Large intestine (tissue), 3 donors: ENCODE measurements at regions not wholly inside any gene's neighbourhood (a gene's known extent, or its start where the extent isn't known, plus 50 kb on each side); places are given as distances from the start of the nearest gene placed in this dataset.

Experiments used
- DNase-seq, 2 donors: peaks; one replicate each; pipeline versions ENCODE4 v3.0.0 to v3.0.0-alpha.2; 2013
- H3K27ac ChIP-seq: one replicate; pipeline ENCODE4 v1.5.1; 2013; ENCODE audit warnings: low read length
- H3K27me3 ChIP-seq: 2 replicates; pipeline ENCODE4 v1.6.1; 2013; ENCODE audit warnings: low read length; ENCODE audit not compliant: control insufficient read depth, insufficient read depth
- H3K36me3 ChIP-seq: 2 replicates; pipeline ENCODE4 v1.6.1; 2013; ENCODE audit warnings: low read length; ENCODE audit not compliant: control insufficient read depth, insufficient read depth
- H3K4me1 ChIP-seq: one replicate; pipeline ENCODE4 v1.6.1; 2013; ENCODE audit warnings: low read length; ENCODE audit not compliant: control insufficient read depth, insufficient read depth
- H3K4me3 ChIP-seq: one replicate; pipeline ENCODE4 v1.5.1; 2013; ENCODE audit warnings: low read length
- H3K9me3 ChIP-seq: one replicate; pipeline ENCODE4 v1.6.1; 2013; ENCODE audit warnings: mild to moderate bottlenecking, low read depth, low read length, moderate library complexity; ENCODE audit not compliant: control insufficient read depth
- WGBS: methylation state at CpG from one replicate; pipeline ENCODE4 v1.1.5; 2013; ENCODE audit warnings: low lambda C conversion rate; ENCODE audit not compliant: insufficient coverage; 5-methylcytosine and 5-hydroxymethylcytosine counted together

- H3K27ac ChIP-seq, result no peak overlapping the region
- WGBS, result 90% methylated on average over 2 of the region's 6 CpGs
- H3K9me3 ChIP-seq, result no peaks in the 10 kb centered on the region
- no peaks in the 10 kb centered on the region for H3K36me3 ChIP-seq
- no peak for DNase-seq
- H3K27me3 ChIP-seq, result no peaks in the 10 kb centered on the region
- no peak overlapping the region for H3K4me3 ChIP-seq
- peaks cover 6% of the 10 kb centered on the region for H3K4me1 ChIP-seq
Observed at GRCh38 chr2:18800240-18800971, 211.0 kb upstream of the NT5C1B start.

- DNase-seq, result peak; percentile 14 to 60
- Histone ChIP-seq H3K4me3 (no peak overlapping the region), H3K4me1 (peaks cover 6% of the 10 kb centered on the region), H3K27ac (no peak overlapping the region), H3K36me3 (no peaks in the 10 kb centered on the region), H3K27me3 (no peaks in the 10 kb centered on the region), H3K9me3 (no peaks in the 10 kb centered on the region)
- WGBS, result no CpG with 5 or more reads among the region's 2 CpGs
Observed at GRCh38 chr2:18799397-18799796, 210.0 kb upstream of the NT5C1B start.

- H3K4me1 ChIP-seq, result peaks cover 6% of the 10 kb centered on the region
- H3K36me3 ChIP-seq, result no peaks in the 10 kb centered on the region
- no peak for DNase-seq
- no peaks in the 10 kb centered on the region for H3K9me3 ChIP-seq
- no peak overlapping the region for H3K4me3 ChIP-seq
- WGBS, result 94% methylated on average over 2 of the region's 3 CpGs
- no peaks in the 10 kb centered on the region for H3K27me3 ChIP-seq
- H3K27ac ChIP-seq, result no peak overlapping the region
Observed at GRCh38 chr2:18797133-18797845, 207.9 kb upstream of the NT5C1B start.

- peaks cover 6% of the 10 kb centered on the region for H3K4me1 ChIP-seq
- no peaks in the 10 kb centered on the region for H3K36me3 ChIP-seq
- no peak overlapping the region for H3K27ac ChIP-seq
- no peaks in the 10 kb centered on the region for H3K27me3 ChIP-seq
- H3K4me3 ChIP-seq, result no peak overlapping the region
- DNase-seq, result no peak
- no peaks in the 10 kb centered on the region for H3K9me3 ChIP-seq
- WGBS, result no CpG with 5 or more reads among the region's 1 CpG
Observed at GRCh38 chr2:18795906-18796305, 206.5 kb upstream of the NT5C1B start.

GRCh38 chr2:18792684-18793083 is 203.3 kb upstream of the NT5C1B start:
- no peaks in the 10 kb centered on the region for H3K9me3 ChIP-seq
- DNase-seq, result no peak
- H3K27me3 ChIP-seq, result no peaks in the 10 kb centered on the region
- WGBS, result no CpG with 5 or more reads among the region's 6 CpGs
- H3K4me1 ChIP-seq, result peaks cover 2% of the 10 kb centered on the region
- no peaks in the 10 kb centered on the region for H3K36me3 ChIP-seq
- H3K27ac ChIP-seq, result no peak overlapping the region
- H3K4me3 ChIP-seq, result no peak overlapping the region

GRCh38 chr2:18792226-18792629 is 202.9 kb upstream of the NT5C1B start:
- Histone ChIP-seq H3K9me3 (no peaks in the 10 kb centered on the region), H3K4me3 (no peak overlapping the region), H3K36me3 (no peaks in the 10 kb centered on the region), H3K27me3 (no peaks in the 10 kb centered on the region), H3K4me1 (peaks cover 2% of the 10 kb centered on the region), H3K27ac (no peak overlapping the region)
- DNase-seq, result no peak
- 79% methylated on average over 2 of the region's 3 CpGs for WGBS

- no peaks in the 10 kb centered on the region for H3K27me3 ChIP-seq
- no CpG with 5 or more reads among the region's 9 CpGs for WGBS
- no peaks in the 10 kb centered on the region for H3K36me3 ChIP-seq
- H3K4me3 ChIP-seq, result no peak overlapping the region
- peaks cover 2% of the 10 kb centered on the region for H3K4me1 ChIP-seq
- H3K27ac ChIP-seq, result no peak overlapping the region
- no peaks in the 10 kb centered on the region for H3K9me3 ChIP-seq
- DNase-seq, result no peak
Observed at GRCh38 chr2:18791172-18791797, 201.9 kb upstream of the NT5C1B start.

GRCh38 chr2:18790509-18791171 is 201.3 kb upstream of the NT5C1B start:
- WGBS, result no CpG with 5 or more reads among the region's 3 CpGs
- Histone ChIP-seq H3K27me3 (no peaks in the 10 kb centered on the region), H3K9me3 (no peaks in the 10 kb centered on the region), H3K27ac (no peak overlapping the region), H3K36me3 (no peaks in the 10 kb centered on the region), H3K4me3 (no peak overlapping the region), H3K4me1 (peaks cover 2% of the 10 kb centered on the region)
- no peak for DNase-seq

- Histone ChIP-seq H3K4me1 (peaks cover 2% of the 10 kb centered on the region), H3K36me3 (no peaks in the 10 kb centered on the region), H3K4me3 (no peak overlapping the region), H3K27me3 (no peaks in the 10 kb centered on the region), H3K9me3 (no peaks in the 10 kb centered on the region), H3K27ac (no peak overlapping the region)
- no CpG with 5 or more reads among the region's 5 CpGs for WGBS
- peak; percentile 14 to 29 for DNase-seq
Observed at GRCh38 chr2:18788592-18788991, 199.2 kb upstream of the NT5C1B start.

GRCh38 chr2:18787726-18788125 is 198.4 kb upstream of the NT5C1B start:
- no CpG with 5 or more reads among the region's 2 CpGs for WGBS
- Histone ChIP-seq H3K27me3 (no peaks in the 10 kb centered on the region), H3K36me3 (no peaks in the 10 kb centered on the region), H3K4me3 (no peak overlapping the region), H3K27ac (no peak overlapping the region), H3K4me1 (peaks cover 2% of the 10 kb centered on the region), H3K9me3 (no peaks in the 10 kb centered on the region)
- no peak for DNase-seq
